Middle frontal gyrus (tissue), 1 donor: ENCODE measurements at regions not wholly inside any gene's neighbourhood (a gene's known extent, or its start where the extent isn't known, plus 50 kb on each side); places are given as distances from the start of the nearest gene placed in this dataset.

ENCODE experiments used
- DNase-seq: peaks from one replicate; pipeline ENCODE4 v3.0.0-alpha.2; 2015; ENCODE audit warnings: low spot score; ENCODE audit errors: extremely low spot score

DNA sequence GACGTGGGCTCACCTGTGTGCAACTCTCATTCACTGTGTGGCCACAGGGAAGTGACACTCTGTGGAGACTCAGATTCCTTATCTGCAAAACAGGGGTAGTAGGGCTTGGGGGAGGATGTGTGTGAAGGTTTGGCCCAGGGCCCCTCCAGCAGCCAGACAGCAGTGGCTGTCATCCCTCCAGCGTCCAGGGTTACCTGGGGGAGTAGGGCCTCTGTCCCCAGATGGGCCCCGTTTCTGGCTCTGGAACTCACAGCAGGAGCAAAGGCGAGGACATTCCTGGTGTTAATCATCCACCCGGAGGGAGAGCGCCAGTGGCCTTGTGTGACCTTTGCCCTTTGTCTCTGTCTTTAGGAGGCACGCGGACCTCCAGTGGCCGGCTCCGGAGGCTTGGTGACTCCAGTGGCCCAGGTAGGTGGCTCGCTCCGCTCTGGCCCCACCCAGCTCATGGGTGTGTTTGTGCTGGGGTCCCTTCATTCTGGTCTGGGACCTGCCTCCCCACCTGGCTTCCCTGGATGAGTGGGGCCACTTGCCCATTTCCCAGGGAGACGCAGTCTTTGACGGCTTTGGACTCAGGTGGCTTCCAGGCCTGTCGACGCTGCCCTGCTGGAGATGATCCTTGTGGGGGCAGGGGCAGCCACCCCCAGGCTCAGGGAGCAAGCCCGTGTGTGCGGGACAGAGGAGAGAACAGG lies 166.2 kb downstream of the SEC14L1 start:
- DNase-seq = no peak

DNA sequence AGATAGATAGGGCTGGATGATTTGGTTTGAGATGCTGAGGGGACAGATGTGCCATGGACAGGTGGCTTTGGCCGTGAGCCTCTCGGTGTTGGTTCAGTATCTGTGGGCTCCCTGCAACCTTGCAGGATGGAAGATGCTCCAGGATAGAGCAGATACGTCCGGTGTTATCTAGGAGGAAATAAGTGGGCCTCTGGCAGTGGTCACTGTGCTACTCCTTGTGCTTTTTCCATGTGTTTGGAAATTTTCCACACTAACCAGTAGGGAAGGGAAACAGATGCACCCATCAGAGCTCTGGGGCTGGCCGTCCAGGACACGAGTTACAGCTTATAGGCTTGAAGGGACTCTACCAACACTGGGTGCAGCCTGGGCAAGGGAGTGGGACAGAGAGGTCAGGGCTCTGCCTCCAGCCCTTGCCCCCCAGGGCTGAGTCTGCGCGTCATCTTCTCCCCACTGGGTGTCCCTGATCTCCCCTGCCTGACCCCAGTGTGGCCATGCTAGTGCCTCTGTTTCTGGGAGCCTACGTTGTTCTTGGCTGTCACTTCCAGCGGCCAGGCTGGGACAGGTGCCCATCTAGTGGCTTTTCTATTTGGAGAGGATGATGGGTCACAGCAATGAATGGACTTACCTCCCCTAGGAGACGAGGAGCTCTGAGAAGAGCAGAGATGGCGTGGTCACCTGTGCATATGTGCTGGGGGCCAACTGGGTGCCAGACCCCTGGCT lies 166.9 kb downstream of the SEC14L1 start:
- DNase-seq = no peak

DNA sequence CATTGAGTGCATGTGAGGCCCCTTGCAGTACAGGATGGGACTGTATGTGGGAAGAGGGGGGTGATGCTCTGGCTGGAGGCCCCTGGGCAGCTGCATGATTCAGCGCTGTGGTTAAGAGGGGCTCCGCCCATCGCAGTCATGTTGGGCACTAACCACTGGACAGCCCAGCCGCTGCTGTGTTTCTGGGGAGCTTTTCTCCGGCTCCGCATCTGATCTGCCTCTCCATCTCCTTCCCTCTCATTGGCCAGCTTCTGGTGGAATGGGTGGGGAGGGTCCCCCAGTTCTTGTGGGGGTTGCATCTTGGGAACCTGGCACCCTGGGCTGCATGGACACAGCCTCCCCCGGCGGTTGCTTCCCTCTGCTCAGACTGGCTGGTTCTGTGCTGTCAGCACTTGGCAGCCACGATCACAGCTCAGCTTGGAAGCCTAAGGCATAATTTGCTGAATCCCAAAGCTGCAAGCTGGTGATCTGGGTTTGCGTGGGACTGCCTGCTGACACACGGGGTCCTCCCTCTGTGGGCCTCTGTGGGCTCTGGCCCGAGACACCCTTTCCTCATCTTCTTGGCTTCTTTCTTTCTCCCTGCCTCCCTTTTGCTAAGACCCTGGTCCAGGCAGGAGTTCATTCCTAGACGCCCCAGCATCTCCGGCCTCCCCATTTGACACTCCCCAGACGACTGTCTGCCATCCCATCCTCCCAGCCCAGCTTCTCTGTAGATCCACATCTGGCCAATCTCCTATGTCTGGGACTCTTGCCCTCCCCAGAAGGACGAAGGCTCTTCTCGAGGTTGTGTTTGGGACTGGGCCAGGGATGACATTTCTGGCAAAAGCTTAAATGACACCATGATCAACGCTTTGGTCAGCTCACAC lies 168.3 kb downstream of the SEC14L1 start:
- no peak for DNase-seq

DNA sequence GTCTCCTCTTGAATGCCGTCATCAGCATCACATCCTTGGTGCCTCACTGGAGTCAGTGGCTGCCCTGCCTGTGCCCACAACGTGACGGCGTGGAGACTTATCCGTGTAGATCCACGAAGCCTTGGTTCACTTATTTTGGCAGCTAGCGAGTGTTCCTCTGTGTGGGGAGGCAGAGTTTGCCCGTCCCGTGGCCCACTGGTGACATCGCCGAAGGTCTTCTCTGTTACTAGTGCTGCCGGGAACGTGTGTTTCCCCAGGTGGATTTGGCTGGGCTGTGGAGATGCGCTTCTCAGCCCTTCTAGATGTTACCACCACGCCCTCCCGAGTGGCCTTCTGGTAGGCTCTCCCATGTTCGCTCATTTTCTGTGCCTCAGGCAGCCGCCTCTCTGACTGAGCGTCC lies 169.6 kb downstream of the SEC14L1 start:
- DNase-seq = no peak

DNA sequence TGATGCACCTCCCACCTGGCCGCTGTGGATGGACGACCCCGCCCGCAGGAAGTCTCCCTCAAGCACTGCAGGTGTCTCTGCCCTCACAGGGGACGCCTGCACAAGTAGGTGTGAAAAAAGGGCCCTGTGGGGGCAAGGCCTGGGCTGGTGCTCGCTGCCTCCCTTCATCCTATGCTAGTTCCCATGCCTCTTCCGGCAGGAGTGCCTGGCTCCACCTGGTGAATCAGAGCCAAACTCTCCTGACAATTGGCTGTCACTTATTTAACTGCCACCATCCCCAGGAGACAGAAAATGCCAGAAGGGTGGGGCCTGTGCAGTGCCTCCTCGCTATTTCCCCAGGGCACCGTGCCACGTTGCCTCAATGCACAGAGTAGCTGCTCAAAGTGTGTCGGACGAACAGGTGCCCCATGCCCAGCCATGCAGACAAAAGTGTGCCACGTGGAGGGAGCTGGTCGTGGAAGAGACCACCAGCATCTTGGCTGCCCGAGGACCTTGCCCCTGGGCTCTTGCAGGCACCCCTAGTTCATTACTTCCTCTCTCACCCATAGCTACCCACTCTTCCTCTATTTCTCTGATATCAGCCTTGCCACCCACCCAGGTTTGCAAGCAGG lies 170.7 kb downstream of the SEC14L1 start:
- no peak for DNase-seq

DNA sequence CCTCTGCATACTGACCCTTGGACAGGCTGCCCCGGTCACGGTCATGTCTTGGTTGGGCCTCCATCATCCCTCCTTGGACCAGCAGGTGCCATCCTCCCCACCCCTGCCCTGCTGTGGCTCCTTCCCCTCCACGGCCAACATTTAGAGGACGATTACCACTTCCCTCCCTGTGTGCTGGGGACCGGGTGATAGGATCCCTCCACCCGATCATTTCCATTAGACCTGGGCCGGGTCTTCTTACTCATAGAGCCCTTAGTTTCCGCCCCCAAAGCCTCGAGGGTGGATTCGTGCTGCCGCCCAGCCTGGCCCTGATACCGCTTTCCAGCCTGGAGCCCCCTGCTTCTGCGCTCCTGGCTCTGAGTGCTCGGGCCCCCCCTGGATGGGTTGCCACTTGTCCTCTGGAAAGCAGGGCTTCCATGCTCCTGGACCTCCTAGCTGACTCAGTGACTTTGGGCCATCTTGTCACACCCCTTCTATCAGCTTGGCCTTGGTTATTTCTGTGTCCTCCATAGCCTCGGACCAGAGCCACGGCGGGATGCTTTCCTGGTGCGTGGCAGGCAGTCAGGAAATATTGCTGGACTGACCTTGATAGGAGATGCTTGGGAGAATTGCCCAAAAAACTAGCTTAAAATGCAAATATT lies 171.4 kb downstream of the SEC14L1 start:
- DNase-seq = no peak

DNA sequence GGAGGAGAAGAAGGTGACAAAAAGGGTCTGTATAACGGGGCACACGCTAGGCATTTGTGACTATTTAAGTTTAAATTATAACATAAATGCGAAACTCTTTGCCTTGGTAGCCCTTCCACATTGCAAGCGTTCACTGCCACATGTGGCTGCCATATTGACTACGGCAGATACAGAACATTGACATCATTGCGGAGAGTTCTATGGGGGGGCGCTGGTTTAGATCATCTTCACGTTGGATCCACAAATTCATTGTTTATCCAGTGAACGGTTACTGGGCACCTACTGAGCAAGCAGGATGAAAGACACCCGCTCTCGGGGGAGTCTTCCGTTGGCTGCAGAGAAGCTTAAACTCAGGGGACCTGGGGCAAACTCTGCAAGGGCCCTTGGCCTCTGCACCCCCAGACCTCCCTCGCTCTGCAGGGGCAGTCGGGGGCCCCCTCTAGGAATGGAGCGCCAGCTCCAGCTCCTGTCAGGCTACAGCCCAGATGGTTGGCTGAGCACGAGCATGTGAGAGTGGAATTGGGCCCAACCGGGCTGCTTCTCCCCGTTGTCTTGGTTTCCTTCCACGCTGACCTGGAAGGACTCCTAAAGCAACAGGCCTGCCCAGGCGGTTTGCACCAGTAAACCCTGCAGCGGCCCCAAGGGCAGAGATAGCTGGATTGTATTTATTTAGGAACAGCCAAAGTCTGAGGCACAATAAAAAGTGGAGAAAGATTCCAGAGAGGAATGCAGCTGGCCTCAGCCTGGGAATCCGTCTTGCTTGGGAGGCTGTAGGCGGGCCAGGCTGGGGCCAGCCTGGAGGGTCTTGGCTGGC lies 172.2 kb downstream of the SEC14L1 start:
- no peak for DNase-seq

DNA sequence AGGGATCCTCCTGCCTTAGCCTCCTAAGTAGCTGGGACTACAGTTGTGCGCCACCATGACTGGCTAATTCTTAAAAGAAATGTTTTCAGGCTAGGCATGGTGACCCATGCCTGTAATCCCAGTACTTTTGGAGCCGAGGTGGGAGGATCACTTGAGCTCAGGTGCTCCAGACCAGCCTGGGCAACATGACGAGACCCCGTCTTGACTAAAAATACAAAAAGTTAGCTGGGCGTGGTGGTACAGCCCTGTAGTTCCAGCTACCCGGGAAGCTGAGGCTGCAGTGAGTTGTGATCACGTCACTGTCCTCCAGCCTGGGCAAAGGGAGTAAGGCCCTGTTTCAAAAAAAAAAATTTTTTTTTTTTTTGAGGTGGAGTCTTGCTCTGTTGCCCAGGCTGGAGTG lies 173.1 kb downstream of the SEC14L1 start:
- no peak for DNase-seq

DNA sequence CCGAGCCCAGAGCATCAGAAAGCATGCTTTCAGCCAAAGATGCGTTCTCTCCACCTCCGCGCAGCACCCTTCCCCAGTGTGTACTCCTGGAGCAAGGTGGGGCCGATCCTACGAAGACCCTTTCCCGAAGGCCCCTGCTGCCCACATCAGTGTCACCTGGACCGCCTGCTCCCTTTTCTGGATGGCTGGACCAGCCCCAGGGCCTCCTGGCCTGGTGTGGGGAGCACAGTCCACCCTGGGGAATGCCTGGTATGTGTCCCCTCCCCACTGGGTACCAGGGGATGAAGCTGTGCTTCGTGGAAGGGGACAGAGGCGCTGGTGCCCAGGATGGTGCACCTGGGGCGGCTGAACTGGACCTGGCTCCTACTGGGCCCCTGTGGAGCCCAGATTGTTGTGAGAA lies 173.8 kb downstream of the SEC14L1 start:
- DNase-seq = no peak

DNA sequence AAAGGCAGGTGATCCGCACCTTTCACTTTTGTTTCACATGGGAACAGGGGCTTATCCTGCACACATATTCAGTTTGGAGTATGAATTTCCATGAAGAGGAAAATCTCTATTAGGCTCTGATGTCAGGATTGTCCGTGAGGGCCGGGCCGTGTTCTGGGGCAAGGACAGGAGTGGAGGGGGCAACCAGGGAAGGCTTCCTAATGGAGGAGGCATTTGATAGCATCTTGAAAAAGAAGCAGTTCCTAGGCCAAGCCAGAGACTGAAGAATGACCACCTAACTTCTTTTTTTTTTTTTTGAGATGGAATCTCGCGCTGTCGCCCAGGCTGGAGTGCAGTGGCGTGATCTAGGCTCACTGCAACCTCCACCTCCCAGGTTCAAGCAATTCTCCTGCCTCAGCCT lies 174.2 kb downstream of the SEC14L1 start:
- DNase-seq = no peak

DNA sequence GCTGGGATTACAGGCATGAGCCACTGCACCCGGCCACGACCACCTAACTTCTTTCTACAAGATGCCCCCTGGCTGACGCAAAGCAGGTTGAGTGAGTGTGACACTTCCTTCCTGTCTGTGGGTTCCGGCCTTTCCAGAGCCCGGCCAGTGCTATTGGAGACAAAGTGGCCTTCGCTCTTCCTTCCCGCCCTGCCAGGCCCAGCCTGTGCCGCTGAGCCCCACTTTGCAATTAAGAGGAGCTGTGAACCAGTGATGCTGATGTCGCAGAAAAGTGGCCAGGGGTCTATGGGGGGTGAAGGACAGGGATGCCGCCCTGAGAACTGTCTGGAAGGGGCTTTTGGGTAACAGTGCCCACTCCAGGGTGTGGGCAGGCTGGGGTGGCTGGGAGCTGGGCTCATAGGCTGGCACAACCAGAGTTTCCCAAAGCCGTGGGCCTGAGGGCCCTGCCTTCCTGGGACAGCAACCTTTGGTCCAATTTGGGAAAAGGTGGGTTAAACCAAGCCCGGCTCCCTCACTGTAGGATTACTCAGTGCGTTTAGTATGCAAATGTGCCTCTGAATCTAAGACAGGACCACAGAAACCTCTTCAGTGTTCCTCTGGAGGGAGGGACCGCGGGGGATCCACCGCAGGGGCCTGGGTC lies 174.9 kb downstream of the SEC14L1 start:
- DNase-seq = no peak

DNA sequence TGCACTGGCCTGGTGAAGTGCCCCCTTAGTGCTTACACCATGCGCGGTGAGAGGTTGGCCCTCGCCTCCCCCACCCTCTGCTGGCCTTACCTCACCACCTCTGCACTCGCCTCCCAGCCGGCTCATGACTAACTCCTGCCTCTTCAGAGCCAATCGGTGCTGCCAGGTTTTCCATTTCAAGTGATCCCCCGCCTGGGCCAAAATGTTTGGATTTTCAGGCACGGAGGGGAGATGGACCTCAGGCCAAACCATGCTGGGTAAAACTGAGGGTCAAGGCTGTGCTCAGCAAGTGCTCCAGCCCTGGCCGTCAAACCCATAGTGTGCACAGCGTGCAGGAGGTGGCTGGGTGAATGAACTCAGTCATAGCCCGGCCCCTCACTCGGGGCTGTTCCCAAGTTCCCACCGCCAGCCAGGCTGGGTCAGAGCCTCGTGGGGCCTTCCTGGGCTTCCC lies 175.4 kb downstream of the SEC14L1 start:
- no peak for DNase-seq

DNA sequence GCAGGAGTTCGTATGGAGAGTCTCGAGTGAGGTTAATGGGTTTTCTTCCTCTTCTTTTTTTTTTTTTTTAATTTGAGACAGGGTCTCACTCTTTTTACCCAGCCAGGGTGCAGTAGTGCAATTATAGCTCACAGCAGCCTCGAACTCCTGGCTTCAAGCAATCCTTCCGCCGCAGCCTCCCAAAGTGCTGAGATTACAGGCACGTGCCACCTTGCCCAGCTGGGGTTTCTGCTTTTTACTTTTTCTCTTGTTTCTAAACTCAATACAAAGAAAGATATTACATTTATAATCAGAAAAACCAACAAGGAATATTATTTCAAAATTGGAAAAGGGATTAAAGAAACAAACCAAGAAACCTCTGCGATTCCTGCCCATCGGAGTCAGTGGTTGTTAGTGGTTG lies 175.9 kb downstream of the SEC14L1 start:
- DNase-seq = no peak

DNA sequence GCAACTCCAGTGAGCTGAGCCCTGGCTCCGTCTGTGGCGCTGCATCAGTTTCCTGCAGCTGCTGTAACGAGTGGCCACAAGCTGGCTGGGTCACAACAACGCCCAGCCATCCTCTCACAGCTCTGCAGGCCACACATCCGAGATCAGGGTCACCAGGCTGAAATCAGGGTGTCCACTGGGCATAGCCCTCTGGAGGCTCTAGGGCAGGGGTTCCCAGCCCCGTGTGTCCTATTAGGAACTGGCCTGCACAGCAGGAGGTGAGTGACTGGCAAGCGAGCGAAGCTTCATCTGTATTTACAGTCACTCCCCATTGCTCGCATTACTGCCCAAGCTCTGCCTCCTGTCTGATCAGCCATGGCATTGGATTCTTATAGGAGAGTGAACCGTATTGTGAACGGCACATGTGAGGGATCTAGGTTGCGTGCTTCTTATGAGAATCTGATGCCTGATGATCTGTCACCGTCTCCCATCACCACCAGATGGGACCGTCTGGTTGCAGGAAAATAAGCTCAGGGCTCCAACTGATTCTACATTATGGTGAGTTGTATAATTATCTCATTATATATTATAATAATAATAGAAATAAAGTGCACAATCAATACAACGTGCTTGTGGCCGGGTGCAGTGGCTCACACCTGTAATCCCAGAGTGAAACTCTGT lies 176.5 kb downstream of the SEC14L1 start:
- DNase-seq = no peak

DNA sequence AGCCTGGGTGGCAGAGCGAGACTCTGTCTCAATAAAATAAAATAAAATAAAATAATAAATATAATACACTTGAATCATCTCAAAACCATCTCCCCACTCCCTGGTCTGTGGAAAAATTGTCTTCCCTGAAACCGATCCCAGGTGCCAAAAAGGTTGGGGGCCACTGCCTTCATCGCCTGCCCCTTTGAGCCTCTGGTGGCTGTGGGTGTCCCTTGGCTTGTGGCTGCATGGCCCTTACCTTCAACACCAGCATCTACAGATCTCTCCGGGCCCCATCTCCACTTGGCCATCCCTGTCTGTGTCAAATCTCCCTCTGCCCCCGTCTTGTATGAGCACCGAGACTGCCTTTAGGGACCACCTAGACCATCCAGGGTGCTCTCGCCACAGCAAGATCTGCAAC lies 177.3 kb downstream of the SEC14L1 start:
- DNase-seq = no peak

DNA sequence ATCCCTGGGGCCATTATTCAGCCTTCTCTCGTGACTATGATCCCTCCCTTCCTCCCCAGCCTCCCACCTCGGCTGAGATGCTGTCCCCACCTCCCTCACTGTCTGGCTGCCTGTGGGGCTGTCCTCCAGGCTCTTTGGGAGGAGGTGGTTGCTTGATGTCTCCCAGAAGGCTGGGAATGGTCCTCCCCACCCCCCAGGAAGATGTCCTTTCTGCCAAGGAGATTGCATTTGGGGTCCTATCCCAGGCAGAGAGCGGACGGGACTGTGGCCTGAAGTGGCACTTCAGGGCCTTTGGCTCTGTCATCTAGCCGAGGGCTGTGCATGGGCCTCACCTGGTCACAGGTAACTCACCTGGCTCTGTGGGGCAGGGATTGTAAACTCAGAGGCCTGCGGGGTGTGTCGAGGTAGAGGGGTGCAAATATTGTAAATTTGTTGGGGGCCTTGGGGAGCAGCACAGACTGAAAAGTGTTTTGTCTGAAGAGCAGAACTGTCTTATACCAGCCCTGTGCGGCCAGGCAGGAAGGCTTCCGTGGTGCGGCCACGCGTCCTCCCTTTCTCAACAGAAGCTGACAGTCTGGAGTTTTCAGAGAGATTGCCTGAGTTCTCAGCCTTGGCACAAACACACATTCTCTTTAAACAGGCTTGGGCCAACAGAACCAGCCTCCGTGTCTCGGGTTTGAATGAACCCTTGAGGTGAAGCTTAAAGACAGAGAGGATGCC lies 177.9 kb downstream of the SEC14L1 start:
- no peak for DNase-seq

DNA sequence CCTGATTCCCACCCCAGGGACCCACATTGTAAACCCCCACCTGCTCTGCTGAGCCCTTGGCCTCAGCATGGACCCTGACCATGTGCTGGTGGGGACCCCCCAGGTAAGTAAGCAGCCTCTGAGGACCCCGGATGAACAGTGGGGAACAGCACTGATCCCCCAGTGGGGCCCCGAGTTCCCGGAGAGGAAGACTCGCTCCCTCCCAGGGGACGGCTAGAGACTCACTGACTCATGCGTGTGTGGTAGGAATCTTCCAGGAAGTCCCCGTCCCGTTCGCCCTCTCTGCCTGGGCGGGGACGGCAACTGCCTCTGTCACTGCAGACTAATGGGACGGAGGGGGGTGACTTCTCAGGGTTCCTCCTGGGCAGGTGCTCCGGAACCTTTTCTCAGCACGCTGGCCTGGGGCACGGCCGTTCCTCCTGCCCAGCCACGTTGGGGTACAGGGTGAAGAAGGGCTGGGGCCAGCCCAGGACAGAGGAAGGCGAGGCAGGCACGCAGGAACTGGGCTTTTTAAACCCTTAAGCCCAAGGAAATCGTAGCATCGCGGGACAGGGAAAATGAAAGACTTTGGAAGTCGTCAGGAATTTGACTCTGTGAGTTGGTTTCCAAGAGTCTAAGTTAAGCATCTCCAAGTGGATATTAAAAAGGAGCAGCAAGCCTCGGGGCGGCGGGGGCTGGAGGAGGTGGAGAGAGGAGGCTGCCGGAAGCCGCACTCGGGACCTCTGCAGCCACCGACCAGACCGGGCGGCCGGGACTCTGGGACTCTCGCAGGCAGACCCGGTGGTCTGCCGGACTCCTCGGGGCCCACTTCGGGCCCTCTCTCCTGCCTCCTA lies 178.7 kb downstream of the SEC14L1 start:
- no peak for DNase-seq

DNA sequence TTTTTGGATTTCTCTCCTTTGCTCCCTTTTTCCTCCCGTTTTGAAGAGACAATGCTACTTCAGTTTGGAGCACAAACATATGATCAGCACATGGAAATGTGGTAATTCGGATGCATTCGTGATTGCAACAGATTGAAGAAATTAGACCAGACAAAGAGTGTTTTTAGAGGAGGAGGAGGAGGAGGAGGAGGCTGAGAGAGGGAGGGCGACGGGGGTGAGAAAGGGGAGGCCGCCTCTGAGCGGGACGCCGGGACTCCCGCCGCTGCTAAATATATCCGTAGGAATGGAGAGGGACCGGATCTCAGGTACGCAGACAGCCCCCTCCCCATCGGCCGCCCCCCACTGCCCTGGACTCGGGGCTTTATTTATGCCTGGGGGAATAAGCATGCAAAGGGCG lies 179.3 kb downstream of the SEC14L1 start:
- no peak for DNase-seq
